Adrenal gland (tissue), 5 donors: ENCODE measurements at regions not wholly inside any gene's neighbourhood (a gene's known extent, or its start where the extent isn't known, plus 50 kb on each side); places are given as distances from the start of the nearest gene placed in this dataset.

ENCODE experiments used
- POLR2A ChIP-seq, 2 donors: fragments of 450-650 bp; IDR thresholded peaks; one replicate each; pipeline ENCODE4 v1.6.1; 2017; ENCODE audit warnings: antibody characterized with exemption in 2 of 2, mild to moderate bottlenecking in 2 of 2, moderate library complexity in 1 of 2
- TF ChIP-seq, protein P1 (sequence below), 6 experiments: fragments of 450-650 bp in 4 of 6; fragments of 200-600 bp in 2 of 6; sonication (generic) in 1 of 6; IDR thresholded peaks; 1 replicate in 5 of 6; 2 replicates in 1 of 6; pipeline versions ENCODE4 v1.5.1 to v1.8.0; 2016 to 2021; ENCODE audit warnings: antibody characterized with exemption in 6 of 6, mild to moderate bottlenecking in 2 of 6, moderate library complexity in 1 of 6
- donor health status: DM: no; HTN: no; CAD: no.

DNA sequence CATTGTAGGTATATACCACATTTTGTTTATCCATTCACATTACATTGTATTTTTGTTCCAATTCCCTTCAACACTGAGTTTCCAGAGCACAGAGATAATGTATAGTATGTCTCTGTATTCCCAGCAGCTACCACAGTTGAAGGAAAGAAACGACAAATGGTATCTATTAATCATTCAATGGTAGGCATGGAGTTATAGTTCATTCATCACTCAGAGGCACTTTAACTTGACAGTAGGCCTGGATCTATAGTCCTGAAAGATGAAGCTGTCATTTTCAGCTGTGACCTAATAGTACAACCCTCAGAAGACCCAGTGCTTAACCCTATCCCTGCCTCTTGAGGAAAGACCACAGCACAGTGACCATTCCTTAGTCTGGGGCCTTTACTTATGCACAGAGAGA, 163.0 kb upstream of the TMTC4 start:
- TF ChIP-seq, protein P1, sequence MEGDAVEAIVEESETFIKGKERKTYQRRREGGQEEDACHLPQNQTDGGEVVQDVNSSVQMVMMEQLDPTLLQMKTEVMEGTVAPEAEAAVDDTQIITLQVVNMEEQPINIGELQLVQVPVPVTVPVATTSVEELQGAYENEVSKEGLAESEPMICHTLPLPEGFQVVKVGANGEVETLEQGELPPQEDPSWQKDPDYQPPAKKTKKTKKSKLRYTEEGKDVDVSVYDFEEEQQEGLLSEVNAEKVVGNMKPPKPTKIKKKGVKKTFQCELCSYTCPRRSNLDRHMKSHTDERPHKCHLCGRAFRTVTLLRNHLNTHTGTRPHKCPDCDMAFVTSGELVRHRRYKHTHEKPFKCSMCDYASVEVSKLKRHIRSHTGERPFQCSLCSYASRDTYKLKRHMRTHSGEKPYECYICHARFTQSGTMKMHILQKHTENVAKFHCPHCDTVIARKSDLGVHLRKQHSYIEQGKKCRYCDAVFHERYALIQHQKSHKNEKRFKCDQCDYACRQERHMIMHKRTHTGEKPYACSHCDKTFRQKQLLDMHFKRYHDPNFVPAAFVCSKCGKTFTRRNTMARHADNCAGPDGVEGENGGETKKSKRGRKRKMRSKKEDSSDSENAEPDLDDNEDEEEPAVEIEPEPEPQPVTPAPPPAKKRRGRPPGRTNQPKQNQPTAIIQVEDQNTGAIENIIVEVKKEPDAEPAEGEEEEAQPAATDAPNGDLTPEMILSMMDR (IDR thresholded peaks at IDR 0.05) = no peak
- no peak for TF ChIP-seq POLR2A (IDR thresholded peaks at IDR 0.05)
